Stimulated activated CD4-positive, alpha-beta T cell treated with anti-CD3 and anti-CD28 coated beads, TNF-alpha, amount 100 ng/mL, for 48 hours (primary cell): ENCODE measurements at regions not wholly inside any gene's neighbourhood (a gene's known extent, or its start where the extent isn't known, plus 50 kb on each side); places are given as distances from the start of the nearest gene placed in this dataset.

Source experiments
- DNase-seq, 3 donors: peaks; one replicate each; pipeline ENCODE4 v3.0.0-alpha.2; 2020; ENCODE audit warnings: low read depth in 3 of 3

GRCh38 chr15:70164156-70164900 is 66.6 kb upstream of the TLE3 start:
- no peak for DNase-seq

GRCh38 chr15:70160803-70161565 is 63.3 kb upstream of the TLE3 start:
- no peak for DNase-seq

GRCh38 chr15:70160267-70160666 is 62.5 kb upstream of the TLE3 start:
- no peak for DNase-seq

- no peak for DNase-seq
These were observed 61.9 kb upstream of the TLE3 start for GRCh38 chr15:70159713-70160009.

GRCh38 chr15:70159001-70159712 is 61.4 kb upstream of the TLE3 start:
- DNase-seq = no peak

GRCh38 chr15:70158309-70159000 is 60.7 kb upstream of the TLE3 start:
- no peak for DNase-seq

- DNase-seq = no peak
These were observed 59.1 kb upstream of the TLE3 start for GRCh38 chr15:70156671-70157271.

- no peak for DNase-seq
These were observed 57.1 kb upstream of the TLE3 start for GRCh38 chr15:70154718-70155347.

GRCh38 chr15:70153921-70154717 is 56.4 kb upstream of the TLE3 start:
- no peak for DNase-seq

- DNase-seq = no peak
These were observed 54.4 kb upstream of the TLE3 start for GRCh38 chr15:70152070-70152480.

- no peak for DNase-seq
These were observed 53.7 kb upstream of the TLE3 start for GRCh38 chr15:70151462-70151861.

GRCh38 chr15:70151003-70151402 is 53.3 kb upstream of the TLE3 start:
- no peak for DNase-seq

- DNase-seq = no peak
These were observed 52.7 kb upstream of the TLE3 start for GRCh38 chr15:70150405-70150747.

GRCh38 chr15:70149667-70150404 is 52.1 kb upstream of the TLE3 start:
- DNase-seq = no peak

- DNase-seq = no peak
These were observed 50.1 kb upstream of the TLE3 start for GRCh38 chr15:70147778-70148177.
